ENCODE measurements at regions not wholly inside any gene's neighbourhood (a gene's known extent, or its start where the extent isn't known, plus 50 kb on each side); places are given as distances from the start of the nearest gene placed in this dataset.

DNA sequence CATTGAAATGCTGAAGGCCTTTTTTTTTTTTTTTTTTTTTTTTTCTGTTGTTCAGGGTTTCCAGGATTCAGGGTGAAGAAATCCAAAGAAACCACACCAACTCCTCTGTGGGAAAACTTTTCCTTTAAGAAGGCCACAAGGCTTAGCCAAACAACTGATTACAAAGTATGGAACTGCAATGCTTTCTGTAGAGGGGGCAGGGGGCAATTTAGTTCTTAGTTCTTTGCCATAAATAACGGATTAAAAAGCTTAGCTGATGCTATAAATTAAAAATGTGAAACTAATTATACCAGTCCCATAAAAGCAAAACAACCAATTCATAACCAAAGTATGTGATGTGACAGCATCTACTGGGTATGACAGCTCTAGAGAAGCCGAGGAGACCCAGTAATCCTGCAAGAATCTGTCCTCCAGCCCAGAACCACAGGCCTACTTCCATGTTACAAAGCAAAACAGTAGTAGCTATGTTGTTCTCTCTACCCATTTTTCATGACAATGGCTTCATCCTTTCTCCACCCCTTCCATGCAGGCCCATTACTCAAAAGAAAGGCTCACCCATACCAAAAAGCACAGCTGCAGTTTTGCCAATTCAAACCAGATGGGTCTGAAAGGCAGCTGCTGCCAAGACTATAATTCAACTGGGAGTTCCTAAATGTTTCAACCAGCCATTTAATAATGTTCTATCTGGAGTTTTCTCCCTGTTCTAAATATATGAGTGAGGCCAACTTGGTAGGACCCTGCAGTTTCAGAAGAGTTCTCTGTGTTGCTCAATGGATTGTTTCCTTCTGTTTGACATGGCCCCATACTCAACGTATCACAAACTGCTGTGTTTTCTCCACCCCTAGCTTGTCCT lies 167.1 kb upstream of the ZFHX3 start:
- no peak overlapping the region for H3K27ac ChIP-seq (ENCODE audit: low read depth, low read length)
- ChIA-PET POLR2A (ENCODE audit: partially characterized antibody) (no interaction called here), CTCF (ENCODE audit: partially characterized antibody) (interaction anchor here (0.8 to 1.6 kb wide), 5 partner anchors 11 to 358 kb away, joined by 3 to 4 read pairs (median 3); no protein-coding TSS in a partner anchor)
- H4K5ac ChIP-seq (ENCODE audit: insufficient read length, low read depth, low read length), result no peak overlapping the region
- H4K91ac ChIP-seq (replicated peaks; ENCODE audit: insufficient read length, low read length), result no peak overlapping the region
- 89% methylated on average over 3 of the region's 3 CpGs; no CpG with 5 or more reads in 1 of the 2 experiments for WGBS, 2 experiments (ENCODE audit: extremely low coverage in 1 of 2, insufficient coverage in 1 of 2, insufficient read length in 1 of 2, insufficient replicate concordance in 2 of 2, low coverage in 1 of 2, low lambda C conversion rate in 2 of 2, missing lambda C conversion rate in 1 of 2)
- H4K20me1 ChIP-seq (replicated peaks in 1 of 2; ENCODE audit: control insufficient read depth in 1 of 2, insufficient read depth in 2 of 2, low read length in 2 of 2), result no peaks in the 10 kb centered on the region
- H3K4me2 ChIP-seq (ENCODE audit: insufficient read depth in 1 of 2, low read depth in 2 of 2, low read length in 2 of 2), result no peak overlapping the region
- no peaks in the 10 kb centered on the region for H3K79me1 ChIP-seq (ENCODE audit: low read depth, low read length)
- no peak overlapping the region for H3K4ac ChIP-seq (replicated peaks; ENCODE audit: insufficient read length, low read depth, low read length)
- no peaks in the 10 kb centered on the region; a peak in 1 of 8 replicates for H3K36me3 ChIP-seq (ENCODE audit: control insufficient read depth in 2 of 4, insufficient read depth in 4 of 4, low read length in 3 of 4)
- no peaks in the 10 kb centered on the region for H3K79me2 ChIP-seq (ENCODE audit: control insufficient read depth in 1 of 2, insufficient read depth in 2 of 2, low read length in 2 of 2)
- no peak overlapping the region for H2AFZ ChIP-seq (ENCODE audit: low read length)
- no peak overlapping the region for H2BK12ac ChIP-seq (ENCODE audit: low read depth, low read length)
- peaks cover 0 to 9% (median 3%) of the 10 kb centered on the region in 4 experiments; a peak in 3 of 7 replicates for H3K4me1 ChIP-seq (replicated peaks in 1 of 4; ENCODE audit: control insufficient read depth in 3 of 4, insufficient read depth in 4 of 4, low read length in 3 of 4)
- H3K56ac ChIP-seq (replicated peaks; ENCODE audit: insufficient read length, low read depth, low read length), result no peak overlapping the region
- no peaks in the 10 kb centered on the region for H3K23me2 ChIP-seq (ENCODE audit: low read depth, low read length)
- no peak overlapping the region for H3K4me3 ChIP-seq (ENCODE audit: extremely low read depth in 1 of 4, insufficient read depth in 2 of 4, low read depth in 3 of 4, low read length in 4 of 4)
- H3K23ac ChIP-seq (ENCODE audit: insufficient read length), result no peak overlapping the region
- no peak overlapping the region for H4K8ac ChIP-seq (ENCODE audit: extremely low read depth, insufficient read depth, low read length)
- H2BK5ac ChIP-seq (ENCODE audit: low read depth, low read length), result no peak overlapping the region
- DNase-seq (ENCODE audit: low read depth in 1 of 2, low spot score in 2 of 2), result no peak
- TF ChIP-seq BCL11A (IDR thresholded peaks at IDR 0.05; ENCODE audit: low read depth in 2 of 2, low read length in 2 of 2) (no peak), NRF1 (IDR thresholded peaks at IDR 0.05; ENCODE audit: low read depth, low read length) (no peak), TBP (IDR thresholded peaks at IDR 0.05; ENCODE audit: low read depth, low read length) (no peak), SIN3A (conservative IDR thresholded peaks at IDR 0.05 in 1 of 2, IDR thresholded peaks at IDR 0.05 in 1 of 2; ENCODE audit: low read depth in 1 of 2, low read length in 2 of 2) (no peak), JUND (IDR thresholded peaks at IDR 0.05; ENCODE audit: low read length) (no peak), ZNF274 (IDR thresholded peaks at IDR 0.05; ENCODE audit: borderline replicate concordance, extremely low read depth, low read length) (no peak)
- no peak overlapping the region for H2BK120ac ChIP-seq (replicated peaks; ENCODE audit: low read depth, low read length)
- no peak overlapping the region for H3K9ac ChIP-seq (replicated peaks in 1 of 4; ENCODE audit: extremely low read depth in 1 of 4, low read depth in 3 of 4, low read length in 3 of 4)
- no peaks in the 10 kb centered on the region; a peak in 1 of 7 replicates for H3K27me3 ChIP-seq (replicated peaks in 1 of 4; ENCODE audit: control insufficient read depth in 3 of 4, extremely low read depth in 1 of 4, insufficient read depth in 3 of 4, low read length in 3 of 4)
- H3K14ac ChIP-seq (ENCODE audit: insufficient read length), result no peak overlapping the region
- FAIRE-seq, result no peak
- H2BK20ac ChIP-seq (ENCODE audit: low read length), result no peak overlapping the region
- no peak overlapping the region for H3K18ac ChIP-seq (ENCODE audit: extremely low read depth, low read length)
- no peak overlapping the region for H2BK15ac ChIP-seq (ENCODE audit: low read length)
- peaks cover 8% of the 10 kb centered on the region in 2 experiments; a peak in 3 of 4 replicates for H3K9me3 ChIP-seq (ENCODE audit: insufficient read depth in 2 of 2, low read depth in 1 of 2, low read length in 1 of 2)
- H2AK5ac ChIP-seq (ENCODE audit: low read depth, low read length), result no peak overlapping the region

All from H1 (cell line).